Activated CD8-positive, alpha-beta memory T cell treated with anti-CD3 and anti-CD28 coated beads for 1 hour (primary cell): ENCODE measurements at regions not wholly inside any gene's neighbourhood (a gene's known extent, or its start where the extent isn't known, plus 50 kb on each side); places are given as distances from the start of the nearest gene placed in this dataset.

Source experiments
- DNase-seq, 2 donors: peaks; one replicate each; pipeline ENCODE4 v3.0.0-alpha.2; 2020; ENCODE audit warnings: low read depth in 1 of 2; ENCODE audit errors: extremely low read depth in 1 of 2

- no peak for DNase-seq
Measured at GRCh38 chr15:39226169-39226937, 354.5 kb upstream of the THBS1 start.

GRCh38 chr15:39227001-39227400 lies 353.9 kb upstream of the THBS1 start:
- no peak for DNase-seq

- no peak for DNase-seq
Measured at GRCh38 chr15:39228889-39229288, 352.0 kb upstream of the THBS1 start.

- DNase-seq, result no peak
Measured at GRCh38 chr15:39230205-39230907, 350.5 kb upstream of the THBS1 start.

- no peak for DNase-seq
Measured at GRCh38 chr15:39230908-39231285, 350.0 kb upstream of the THBS1 start.

GRCh38 chr15:39232512-39232911 lies 348.4 kb upstream of the THBS1 start:
- DNase-seq, result no peak

- no peak for DNase-seq
Measured at GRCh38 chr15:39235084-39235795, 345.6 kb upstream of the THBS1 start.

- no peak for DNase-seq
Measured at GRCh38 chr15:39236375-39236774, 344.5 kb upstream of the THBS1 start.

GRCh38 chr15:39238443-39238842 lies 342.4 kb upstream of the THBS1 start:
- DNase-seq, result no peak

- no peak for DNase-seq
Measured at GRCh38 chr15:39239562-39239961, 341.3 kb upstream of the THBS1 start.

GRCh38 chr15:39242345-39242744 lies 338.5 kb upstream of the THBS1 start:
- DNase-seq, result no peak

GRCh38 chr15:39243396-39243795 lies 337.5 kb upstream of the THBS1 start:
- no peak for DNase-seq

GRCh38 chr15:39244776-39245175 lies 336.1 kb upstream of the THBS1 start:
- DNase-seq, result no peak

- no peak for DNase-seq
Measured at GRCh38 chr15:39246523-39246922, 334.4 kb upstream of the THBS1 start.

- DNase-seq, result no peak
Measured at GRCh38 chr15:39247574-39247973, 333.3 kb upstream of the THBS1 start.

- DNase-seq, result no peak
Measured at GRCh38 chr15:39248204-39248603, 332.7 kb upstream of the THBS1 start.

- no peak for DNase-seq
Measured at GRCh38 chr15:39250001-39250400, 330.9 kb upstream of the THBS1 start.

- DNase-seq, result no peak
Measured at GRCh38 chr15:39250460-39251186, 330.3 kb upstream of the THBS1 start.

- no peak for DNase-seq
Measured at GRCh38 chr15:39251413-39252133, 329.3 kb upstream of the THBS1 start.

- DNase-seq, result no peak
Measured at GRCh38 chr15:39252134-39252470, 328.8 kb upstream of the THBS1 start.

- no peak for DNase-seq
Measured at GRCh38 chr15:39253552-39253951, 327.3 kb upstream of the THBS1 start.
